WI38 (cell line): ENCODE measurements at regions not wholly inside any gene's neighbourhood (a gene's known extent, or its start where the extent isn't known, plus 50 kb on each side); places are given as distances from the start of the nearest gene placed in this dataset.

Experiments
- H3K4me3 ChIP-seq: 2 replicates; pipeline ENCODE4 v1.5.1; 2011; ENCODE audit warnings: low read depth, mild to moderate bottlenecking, control low read depth, low read length
- CTCF ChIP-seq: IDR thresholded peaks from 2 replicates; pipeline ENCODE4 v1.5.1; 2012; ENCODE audit warnings: low read depth, mild to moderate bottlenecking, control low read depth, low read length

DNA sequence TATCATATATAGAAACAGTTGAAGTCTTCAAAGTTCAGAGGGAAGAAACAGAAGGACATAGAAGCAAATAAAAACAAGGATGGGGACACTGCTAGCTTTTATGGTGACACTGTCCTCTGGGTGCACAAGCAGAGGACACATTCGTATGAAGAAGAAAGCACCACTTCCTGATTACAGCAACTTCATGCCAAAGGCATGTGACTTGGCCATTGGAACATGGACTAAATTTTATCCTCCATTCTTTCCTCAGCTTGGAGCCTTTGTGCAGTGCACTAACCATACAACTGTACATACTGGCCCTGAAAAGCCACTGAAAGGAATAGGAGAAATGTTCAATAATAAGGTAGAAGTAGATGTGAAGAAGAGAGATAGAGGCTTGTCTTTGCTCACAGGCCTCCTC, 223.3 kb downstream of the MTX2 start:
- no peak for TF ChIP-seq CTCF
- no peak overlapping the region for H3K4me3 ChIP-seq

GRCh38 chr2:176493226-176493825, 224.1 kb downstream of the MTX2 start:
- no peak overlapping the region for H3K4me3 ChIP-seq

DNA sequence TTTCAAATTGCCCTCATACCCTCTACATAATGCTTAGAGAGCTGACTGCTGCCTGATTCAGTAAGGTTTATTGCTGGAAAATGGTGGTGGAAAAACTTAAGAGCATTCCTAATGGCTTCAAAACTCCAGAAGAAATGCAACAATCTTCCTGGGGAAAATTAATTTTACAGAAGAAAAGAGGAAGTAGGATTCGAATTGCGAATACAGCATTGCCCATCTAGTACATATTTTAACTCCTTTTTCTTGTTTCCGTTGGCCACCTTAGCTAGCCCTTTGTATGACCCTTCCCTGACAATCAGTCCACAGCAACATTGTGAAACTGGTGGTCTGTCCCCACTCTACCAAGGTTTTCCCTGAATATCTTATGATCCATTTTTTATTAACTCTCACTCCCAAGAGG, 224.7 kb downstream of the MTX2 start:
- TF ChIP-seq CTCF: no peak
- no peak overlapping the region for H3K4me3 ChIP-seq

More at GRCh38 chr2:176493226-176493825, 224.1 kb downstream of the MTX2 start:
- no peak for TF ChIP-seq CTCF

GRCh38 chr2:176494949-176495353, 225.7 kb downstream of the MTX2 start:
- TF ChIP-seq CTCF: no peak
- H3K4me3 ChIP-seq: no peak overlapping the region

GRCh38 chr2:176495826-176496225, 226.6 kb downstream of the MTX2 start:
- H3K4me3 ChIP-seq: no peak overlapping the region
- no peak for TF ChIP-seq CTCF

DNA sequence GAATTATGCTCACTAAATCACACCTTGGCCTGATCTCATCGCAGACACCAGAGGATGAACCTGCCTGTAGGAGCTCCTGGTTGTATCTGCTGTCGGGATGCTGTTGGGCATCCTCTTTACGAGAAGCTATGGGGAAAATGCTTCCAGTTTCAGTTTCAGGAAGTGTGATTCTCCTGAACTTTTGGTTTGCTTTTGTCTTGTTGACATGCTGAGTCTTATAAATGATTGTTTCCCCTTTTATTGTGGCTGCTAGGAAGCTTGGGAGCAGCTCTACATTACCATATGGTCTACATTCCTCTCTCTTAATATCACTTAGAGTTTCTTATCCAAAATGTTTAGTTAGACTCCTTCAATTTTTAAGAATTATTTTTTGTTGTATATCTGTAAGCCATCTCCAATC, 227.5 kb downstream of the MTX2 start:
- H3K4me3 ChIP-seq: no peak overlapping the region; the same call in 1 of the 2 replicates
- TF ChIP-seq CTCF: no peak

- TF ChIP-seq CTCF: no peak
- H3K4me3 ChIP-seq: no peak overlapping the region
These were observed 231.7 kb downstream of the MTX2 start for GRCh38 chr2:176500901-176501300.
